GM19455 (cell line): ENCODE measurements at regions not wholly inside any gene's neighbourhood (a gene's known extent, or its start where the extent isn't known, plus 50 kb on each side); places are given as distances from the start of the nearest gene placed in this dataset.
"Not testable (repeated sequence)": the region's sequence is repeated elsewhere in the genome, so short reads cannot be mapped to it uniquely, and the experiment has no call there.

ENCODE experiments used
- ATAC-seq: cut with Tn5 transposase; IDR thresholded peaks from one replicate; pipeline ENCODE4 v1.9.1; 2021; ENCODE audit not compliant: unreplicated experiment

DNA sequence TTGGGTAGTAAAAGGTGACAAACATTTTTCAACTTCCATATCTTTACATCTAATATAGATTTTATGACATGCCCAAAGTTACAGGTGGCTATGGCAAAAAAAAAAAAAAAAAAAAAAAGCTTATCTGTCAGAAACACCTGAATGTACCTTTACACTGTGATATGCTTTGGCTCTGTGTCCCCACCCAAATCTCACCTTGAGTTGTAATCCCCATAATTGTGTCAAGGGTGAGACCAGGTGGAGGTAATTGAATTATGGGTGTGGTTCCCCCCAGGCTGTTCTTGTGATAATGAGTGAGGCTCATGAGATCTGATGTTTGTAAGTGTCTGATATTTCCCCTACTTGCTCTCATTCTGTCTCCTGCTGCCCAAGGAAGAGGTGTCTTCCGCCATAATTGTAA is 139.6 kb upstream of the LRRC61 start:
- not testable (repeated sequence) for ATAC-seq

DNA sequence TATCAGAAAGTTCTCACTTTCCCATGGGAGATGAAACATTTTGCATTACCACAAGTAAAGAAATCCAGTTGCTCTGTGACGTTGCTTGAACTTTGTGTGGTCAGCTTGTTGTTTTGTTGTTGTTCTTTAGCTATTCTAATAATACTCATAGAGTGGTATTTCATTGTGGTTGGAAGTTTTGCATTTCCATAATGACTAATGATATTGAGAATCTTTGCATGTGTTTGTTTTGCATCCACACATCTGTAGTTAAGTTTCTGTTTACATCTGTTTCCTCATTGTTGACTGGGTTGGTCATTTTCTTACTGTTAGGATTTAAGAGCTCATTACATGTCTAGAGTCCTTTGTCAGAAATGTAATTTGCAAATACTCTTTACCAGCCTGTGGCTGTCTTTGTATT is 133.2 kb upstream of the LRRC61 start:
- peak; percentile 91 for ATAC-seq

DNA sequence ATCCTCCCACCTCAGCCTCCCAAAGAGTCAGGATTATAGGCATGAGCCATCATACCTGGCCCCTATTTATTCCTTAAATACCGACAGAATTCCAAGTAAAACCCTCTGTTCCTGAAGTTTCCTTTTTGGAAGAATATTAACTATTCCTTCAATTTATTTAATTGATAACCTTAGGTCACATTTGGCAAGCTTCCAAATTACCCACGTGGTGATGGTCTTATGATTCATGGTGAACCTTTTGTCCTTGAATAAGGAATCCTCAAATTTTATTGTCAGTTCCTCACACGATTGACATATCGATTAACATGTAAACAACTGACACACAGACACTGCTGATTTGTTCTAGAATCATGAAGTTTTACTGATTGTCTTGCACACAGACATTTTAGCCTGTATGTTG is 130.6 kb upstream of the LRRC61 start:
- not testable (repeated sequence) for ATAC-seq

DNA sequence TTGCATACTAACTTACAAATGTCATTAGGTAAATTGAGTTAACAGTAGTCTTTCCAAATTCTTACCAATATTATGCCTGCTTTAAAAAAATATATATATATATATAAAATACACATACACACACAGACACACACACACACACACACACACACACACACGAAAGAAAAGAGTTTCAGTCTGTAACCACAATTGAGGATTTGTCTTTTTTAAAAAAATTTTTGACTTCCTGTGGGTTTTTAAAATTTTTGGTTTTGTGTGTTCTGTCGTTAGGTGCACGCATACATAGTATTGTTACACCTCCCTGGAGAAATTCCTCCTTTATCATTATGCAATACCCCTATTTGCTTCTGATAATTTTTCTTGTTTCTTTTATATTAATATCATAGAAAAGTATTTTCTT is 129.3 kb upstream of the LRRC61 start:
- ATAC-seq, result not testable (repeated sequence)
